ENCODE measurements at regions not wholly inside any gene's neighbourhood (a gene's known extent, or its start where the extent isn't known, plus 50 kb on each side); places are given as distances from the start of the nearest gene placed in this dataset.
"Not testable (repeated sequence)": the region's sequence is repeated elsewhere in the genome, so short reads cannot be mapped to it uniquely, and the experiment has no call there.

DNA sequence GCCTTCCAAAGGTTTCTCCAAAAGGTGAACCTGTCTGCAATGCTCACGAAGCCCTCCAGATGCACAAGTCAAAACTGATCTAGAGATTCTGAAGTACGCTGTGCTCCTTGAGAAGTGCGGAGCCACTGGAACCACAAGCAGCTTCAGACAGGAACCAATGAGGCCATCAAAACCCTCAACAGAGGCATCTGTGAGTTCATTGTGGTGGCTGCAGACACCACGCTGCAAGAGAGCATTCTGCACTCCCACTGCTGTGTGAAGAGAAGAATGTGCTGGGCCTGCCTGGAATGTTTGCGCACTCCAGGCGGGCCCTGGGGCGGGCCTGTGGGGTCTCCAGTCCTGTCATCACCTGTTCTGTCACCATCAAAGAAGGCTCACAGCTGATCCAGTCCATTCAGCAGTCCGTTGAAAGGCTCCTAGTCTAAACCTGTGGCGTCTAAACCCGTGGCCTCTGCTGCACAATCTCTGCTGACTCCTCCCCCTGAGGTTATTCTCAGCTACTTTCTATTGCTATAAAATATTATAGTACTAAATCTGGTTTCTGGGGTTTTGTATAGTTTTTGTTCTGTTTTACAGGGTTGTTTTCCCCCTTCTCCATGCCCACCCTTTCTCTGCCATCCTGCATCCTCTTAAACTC, 111.6 kb downstream of the PPIAL4A start:
- not testable (repeated sequence) for H3K4me1 ChIP-seq (ENCODE audit: control insufficient read depth, insufficient read depth, low read length); H3K9me3 ChIP-seq (ENCODE audit: control insufficient read depth, low read length); H3K4me3 ChIP-seq (ENCODE audit: insufficient read depth, low read depth, low read length); H3K27me3 ChIP-seq (ENCODE audit: control insufficient read depth, insufficient read depth, low read length, poor library complexity, severe bottlenecking); H3K36me3 ChIP-seq (ENCODE audit: control insufficient read depth, insufficient read depth, low read length); H3K27ac ChIP-seq (ENCODE audit: insufficient read depth, low read depth, low read length, poor library complexity, severe bottlenecking)
- WGBS, 2 experiments = 91 to 98% methylated on average over 1 to 2 of the region's 10 CpGs

DNA sequence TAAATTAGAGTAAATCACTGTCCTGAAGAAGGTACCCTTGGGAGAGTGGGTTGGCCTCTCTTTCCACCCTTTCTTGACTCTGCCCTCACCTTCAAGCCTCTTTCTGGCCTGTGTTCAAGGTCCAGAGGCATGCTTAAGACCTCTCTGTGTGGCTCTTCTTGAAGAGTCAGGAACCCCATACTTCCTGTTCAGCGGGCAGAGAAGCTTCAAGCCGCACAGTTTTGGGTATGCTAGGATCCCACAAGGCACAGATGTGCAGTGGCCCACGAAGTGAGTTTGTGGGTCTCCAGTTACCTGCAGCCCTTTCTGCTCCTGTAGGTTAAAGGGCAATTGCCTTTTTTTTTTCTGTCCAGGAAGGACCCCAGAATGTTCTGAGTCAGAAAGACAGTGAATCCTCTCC, 113.7 kb downstream of the PPIAL4A start:
- not testable (repeated sequence) for H3K4me3 ChIP-seq (ENCODE audit: insufficient read depth, low read depth, low read length); H3K36me3 ChIP-seq (ENCODE audit: control insufficient read depth, insufficient read depth, low read length); H3K9me3 ChIP-seq (ENCODE audit: control insufficient read depth, low read length); H3K27me3 ChIP-seq (ENCODE audit: control insufficient read depth, insufficient read depth, low read length, poor library complexity, severe bottlenecking); H3K4me1 ChIP-seq (ENCODE audit: control insufficient read depth, insufficient read depth, low read length); H3K27ac ChIP-seq (ENCODE audit: insufficient read depth, low read depth, low read length, poor library complexity, severe bottlenecking)
- WGBS, 2 experiments = no CpG with 5 or more reads among the region's 3 CpGs

DNA sequence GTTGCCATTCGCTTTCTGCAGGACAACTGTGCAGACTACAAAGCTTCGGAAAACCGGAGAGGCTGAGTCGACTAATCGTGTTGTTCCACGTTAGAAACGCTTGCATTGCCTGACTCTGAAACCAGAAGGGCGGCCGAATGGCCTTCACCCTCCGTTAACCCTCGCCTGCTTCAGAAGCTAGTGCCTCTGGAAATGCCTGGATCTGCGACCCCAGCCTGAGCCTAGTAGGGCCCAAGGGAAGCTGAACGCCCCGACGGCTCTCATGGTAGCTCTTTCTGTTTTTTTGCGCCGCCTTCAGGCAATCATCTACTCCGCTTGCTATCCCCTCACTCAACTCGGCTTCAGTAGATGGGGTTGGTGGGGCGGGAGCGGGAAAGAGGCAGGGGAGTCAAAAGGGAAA, 117.3 kb downstream of the PPIAL4A start:
- not testable (repeated sequence) for H3K36me3 ChIP-seq (ENCODE audit: control insufficient read depth, insufficient read depth, low read length); H3K27ac ChIP-seq (ENCODE audit: insufficient read depth, low read depth, low read length, poor library complexity, severe bottlenecking); H3K4me3 ChIP-seq (ENCODE audit: insufficient read depth, low read depth, low read length); H3K4me1 ChIP-seq (ENCODE audit: control insufficient read depth, insufficient read depth, low read length); H3K27me3 ChIP-seq (ENCODE audit: control insufficient read depth, insufficient read depth, low read length, poor library complexity, severe bottlenecking); H3K9me3 ChIP-seq (ENCODE audit: control insufficient read depth, low read length)
- WGBS, 2 experiments = 89 to 93% methylated on average over 17 to 21 of the region's 21 CpGs

DNA sequence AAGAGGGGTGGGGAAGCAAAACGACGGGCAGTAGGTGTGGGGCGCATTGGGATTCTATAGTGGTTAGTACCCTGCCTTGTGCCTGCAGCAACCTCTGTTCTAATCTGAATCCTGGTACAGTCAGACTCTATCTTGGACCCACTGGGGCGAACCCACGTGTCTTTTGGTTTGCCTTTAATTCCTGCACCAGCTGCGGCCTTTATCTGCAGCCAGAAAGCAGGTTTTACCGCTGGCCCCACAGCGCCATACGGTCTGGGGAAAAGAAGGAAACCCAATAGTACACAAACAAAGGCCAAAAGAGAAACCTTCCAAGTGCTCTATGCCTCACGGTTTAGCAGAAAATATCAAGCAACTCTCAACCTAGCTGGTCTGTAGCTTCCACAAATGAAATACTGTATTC, 118.2 kb downstream of the PPIAL4A start:
- H3K27me3 ChIP-seq (ENCODE audit: control insufficient read depth, insufficient read depth, low read length, poor library complexity, severe bottlenecking); H3K4me3 ChIP-seq (ENCODE audit: insufficient read depth, low read depth, low read length); H3K9me3 ChIP-seq (ENCODE audit: control insufficient read depth, low read length); H3K4me1 ChIP-seq (ENCODE audit: control insufficient read depth, insufficient read depth, low read length); H3K36me3 ChIP-seq (ENCODE audit: control insufficient read depth, insufficient read depth, low read length); H3K27ac ChIP-seq (ENCODE audit: insufficient read depth, low read depth, low read length, poor library complexity, severe bottlenecking): not testable (repeated sequence)
- WGBS, 2 experiments = 93 to 94% methylated on average over 6 of the region's 10 CpGs

DNA sequence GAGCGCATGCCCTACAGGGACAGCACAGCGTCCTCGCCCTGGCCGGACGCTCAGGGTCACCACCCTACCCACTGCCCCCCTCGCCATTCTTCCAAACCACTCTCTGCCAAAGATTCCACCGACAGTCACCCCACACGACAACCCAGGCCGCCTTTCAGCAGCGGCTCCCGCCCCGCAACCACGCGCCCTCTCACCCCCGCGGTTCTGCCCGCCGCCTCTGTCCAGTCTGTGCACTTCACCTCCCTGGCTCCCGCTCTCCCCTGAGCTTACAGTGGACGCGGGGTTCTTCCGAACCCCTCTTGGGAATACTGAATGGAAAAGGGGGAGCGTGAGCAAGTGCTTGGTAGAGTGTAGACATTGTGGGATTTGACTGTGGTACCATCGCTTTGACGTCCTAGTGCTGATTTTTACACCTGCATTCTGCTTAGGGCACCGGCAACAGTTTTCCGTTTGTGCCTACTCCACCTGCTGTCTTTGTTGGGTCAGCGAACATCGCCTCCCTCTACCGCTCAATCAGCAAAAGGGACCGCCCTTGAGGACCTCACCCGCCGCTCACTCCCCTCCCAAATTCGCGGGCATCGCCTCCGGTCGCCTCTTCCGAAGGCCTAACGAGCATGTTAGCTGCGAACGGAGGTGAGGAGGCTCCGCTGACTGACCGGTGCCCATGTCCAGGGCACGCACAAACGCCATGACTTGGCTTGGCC, 119.1 kb downstream of the PPIAL4A start:
- H3K9me3 ChIP-seq (ENCODE audit: control insufficient read depth, low read length); H3K27me3 ChIP-seq (ENCODE audit: control insufficient read depth, insufficient read depth, low read length, poor library complexity, severe bottlenecking); H3K4me3 ChIP-seq (ENCODE audit: insufficient read depth, low read depth, low read length); H3K4me1 ChIP-seq (ENCODE audit: control insufficient read depth, insufficient read depth, low read length); H3K27ac ChIP-seq (ENCODE audit: insufficient read depth, low read depth, low read length, poor library complexity, severe bottlenecking); H3K36me3 ChIP-seq (ENCODE audit: control insufficient read depth, insufficient read depth, low read length): not testable (repeated sequence)
- 66 to 67% methylated on average over 33 to 40 of the region's 46 CpGs for WGBS, 2 experiments

DNA sequence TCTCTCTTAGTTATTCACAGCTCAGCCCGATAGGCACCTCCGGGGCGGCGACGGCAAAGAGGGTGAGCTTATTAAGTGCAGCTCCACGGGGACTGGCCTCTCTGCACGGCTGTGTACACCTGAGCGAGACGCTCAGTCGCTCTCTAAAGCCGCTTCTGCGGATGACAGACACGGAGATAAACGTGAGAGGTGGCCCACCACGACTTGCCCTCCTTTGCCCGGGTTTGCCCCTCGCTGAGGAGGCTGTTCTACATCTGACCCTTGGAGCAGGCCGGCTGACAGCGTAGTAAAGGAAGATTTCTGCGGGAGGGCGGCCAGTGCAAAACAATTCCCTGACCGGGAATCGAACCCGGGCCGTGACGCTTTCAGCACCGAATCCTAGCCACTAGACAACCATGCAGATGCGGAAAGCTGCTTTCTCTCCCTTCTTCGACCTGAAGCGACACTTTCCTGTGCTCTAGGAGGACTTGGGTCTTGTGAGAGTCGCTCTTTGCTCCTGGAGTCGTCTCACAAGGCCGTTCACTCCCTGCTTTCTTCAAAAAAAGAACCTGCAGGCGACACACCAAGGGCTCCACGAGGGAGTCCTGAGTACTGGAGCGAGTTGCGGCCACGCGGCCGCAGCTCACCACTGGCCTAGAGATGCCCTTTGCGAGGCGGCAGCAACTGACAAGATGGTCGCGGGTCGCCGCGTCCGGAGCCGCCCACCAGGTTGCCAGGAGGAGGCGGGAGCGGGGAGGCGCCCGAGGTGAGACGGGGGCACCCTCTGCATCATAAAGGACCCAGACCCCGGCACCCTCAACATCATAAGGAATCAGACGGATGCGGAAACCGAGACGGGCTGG, 119.9 kb downstream of the PPIAL4A start:
- H3K4me1 ChIP-seq (ENCODE audit: control insufficient read depth, insufficient read depth, low read length); H3K27ac ChIP-seq (ENCODE audit: insufficient read depth, low read depth, low read length, poor library complexity, severe bottlenecking); H3K9me3 ChIP-seq (ENCODE audit: control insufficient read depth, low read length); H3K36me3 ChIP-seq (ENCODE audit: control insufficient read depth, insufficient read depth, low read length); H3K27me3 ChIP-seq (ENCODE audit: control insufficient read depth, insufficient read depth, low read length, poor library complexity, severe bottlenecking): not testable (repeated sequence)
- H3K4me3 ChIP-seq (ENCODE audit: insufficient read depth, low read depth, low read length) = peak overlapping the region; percentile 6
- WGBS, 2 experiments = 45 to 61% methylated on average over 39 to 43 of the region's 59 CpGs

DNA sequence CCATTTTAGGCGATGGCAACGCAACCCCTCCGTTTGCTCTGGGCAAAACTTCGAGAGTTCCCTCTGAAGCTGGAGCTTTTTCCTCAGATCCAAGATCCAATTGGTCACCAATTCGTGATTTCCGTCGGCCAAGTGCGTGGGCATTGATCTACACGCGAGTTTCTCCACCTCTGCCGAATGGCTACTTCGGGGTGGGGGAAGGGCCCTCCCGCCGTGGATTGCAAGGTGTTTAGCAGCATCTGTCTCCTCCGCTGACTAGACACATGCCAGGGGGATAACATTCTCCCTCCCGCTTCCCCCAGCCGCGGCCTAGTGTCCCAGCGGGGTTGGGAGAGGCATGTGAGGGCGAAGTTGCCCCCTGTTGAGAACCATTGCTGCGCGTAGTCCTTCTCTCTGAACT, 120.6 kb downstream of the PPIAL4A start:
- not testable (repeated sequence) for H3K9me3 ChIP-seq (ENCODE audit: control insufficient read depth, low read length); H3K27me3 ChIP-seq (ENCODE audit: control insufficient read depth, insufficient read depth, low read length, poor library complexity, severe bottlenecking); H3K36me3 ChIP-seq (ENCODE audit: control insufficient read depth, insufficient read depth, low read length); H3K4me3 ChIP-seq (ENCODE audit: insufficient read depth, low read depth, low read length); H3K27ac ChIP-seq (ENCODE audit: insufficient read depth, low read depth, low read length, poor library complexity, severe bottlenecking); H3K4me1 ChIP-seq (ENCODE audit: control insufficient read depth, insufficient read depth, low read length)
- WGBS, 2 experiments = 77% methylated on average over 8 of the region's 22 CpGs; no CpG with 5 or more reads in 1 of the 2 experiments

DNA sequence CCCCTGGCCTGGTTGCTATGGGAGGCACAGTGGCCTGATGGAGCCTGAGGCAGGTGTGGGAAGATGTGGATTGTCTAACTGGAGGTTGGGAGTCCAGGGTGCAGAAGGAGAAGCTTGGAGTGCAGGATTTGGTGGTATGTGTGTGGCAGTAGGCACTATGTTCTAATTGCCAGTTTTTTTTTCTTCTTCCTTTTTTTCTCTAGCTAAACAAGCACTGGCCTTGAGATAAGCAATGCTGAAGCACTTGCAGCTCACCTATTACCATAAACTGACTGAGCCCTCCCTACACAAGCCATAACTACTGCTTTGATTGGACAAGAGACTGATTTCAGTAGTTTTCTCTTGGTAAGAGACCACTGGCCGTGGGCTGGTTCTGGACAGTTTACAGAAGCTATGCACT, 123.6 kb downstream of the PPIAL4A start:
- not testable (repeated sequence) for H3K27me3 ChIP-seq (ENCODE audit: control insufficient read depth, insufficient read depth, low read length, poor library complexity, severe bottlenecking); H3K9me3 ChIP-seq (ENCODE audit: control insufficient read depth, low read length); H3K36me3 ChIP-seq (ENCODE audit: control insufficient read depth, insufficient read depth, low read length); H3K4me3 ChIP-seq (ENCODE audit: insufficient read depth, low read depth, low read length); H3K4me1 ChIP-seq (ENCODE audit: control insufficient read depth, insufficient read depth, low read length); H3K27ac ChIP-seq (ENCODE audit: insufficient read depth, low read depth, low read length, poor library complexity, severe bottlenecking)
- 88 to 89% methylated on average over 1 of the region's 1 CpG for WGBS, 2 experiments

DNA sequence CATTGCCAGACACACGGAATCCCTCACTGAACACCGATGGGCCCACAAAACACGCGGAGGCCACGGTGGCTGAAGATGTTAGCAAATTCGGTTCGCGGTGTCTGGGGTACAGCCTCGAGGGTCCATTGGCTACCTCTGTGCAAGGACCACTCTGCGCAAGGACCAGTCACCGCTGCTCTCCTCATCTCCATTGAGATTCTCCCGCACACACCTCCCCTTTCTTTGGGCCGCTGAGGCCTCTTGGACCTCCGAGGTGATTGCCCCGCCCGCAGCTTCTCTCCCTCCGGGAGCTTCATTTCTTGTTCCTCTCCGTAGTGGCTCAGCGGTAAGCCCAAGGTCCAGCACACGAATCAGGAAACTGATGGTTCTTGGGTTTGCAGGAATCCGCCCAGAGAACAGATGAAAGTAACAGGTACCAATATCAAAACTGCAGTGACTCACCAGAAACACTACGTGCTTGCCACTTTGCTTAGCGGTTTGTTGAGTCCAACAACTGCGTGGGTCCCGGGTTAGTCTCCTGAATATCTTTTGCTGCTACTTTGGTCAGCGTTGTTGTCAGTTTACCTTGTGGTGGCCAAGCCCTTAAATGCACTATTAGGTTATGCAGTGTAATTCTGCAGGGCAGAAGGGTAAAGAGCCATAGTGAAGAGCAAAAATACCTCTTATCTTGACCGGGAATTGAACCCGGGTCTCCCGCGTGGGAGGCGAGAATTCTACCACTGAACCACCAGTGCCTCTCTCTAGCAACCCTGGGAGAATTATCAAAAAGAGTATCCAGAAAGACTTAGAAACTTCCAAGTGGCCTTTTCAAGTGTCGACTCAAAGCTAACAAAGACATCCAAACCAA, 126.8 kb downstream of the PPIAL4A start:
- WGBS, 2 experiments = 22 to 54% methylated on average over 9 to 16 of the region's 32 CpGs
- not testable (repeated sequence) for H3K4me3 ChIP-seq (ENCODE audit: insufficient read depth, low read depth, low read length); H3K36me3 ChIP-seq (ENCODE audit: control insufficient read depth, insufficient read depth, low read length)

More for the DNA sequence above, 126.8 kb downstream of the PPIAL4A start:
- H3K27ac ChIP-seq (ENCODE audit: insufficient read depth, low read depth, low read length, poor library complexity, severe bottlenecking); H3K4me1 ChIP-seq (ENCODE audit: control insufficient read depth, insufficient read depth, low read length); H3K27me3 ChIP-seq (ENCODE audit: control insufficient read depth, insufficient read depth, low read length, poor library complexity, severe bottlenecking); H3K9me3 ChIP-seq (ENCODE audit: control insufficient read depth, low read length): not testable (repeated sequence)

Data from ectodermal cell (in vitro differentiated cells).